GM23338 (cell line): ENCODE measurements at regions not wholly inside any gene's neighbourhood (a gene's known extent, or its start where the extent isn't known, plus 50 kb on each side); places are given as distances from the start of the nearest gene placed in this dataset.

ENCODE experiments used
- CREB1 ChIP-seq: fragments of 250-450 bp; sonication (Bioruptor Pico); IDR thresholded peaks from 2 replicates; pipeline ENCODE4 v1.5.0; 2020; ENCODE audit warnings: low read depth, mild to moderate bottlenecking, moderate library complexity
- CTCF ChIP-seq, 2 experiments: fragments of 200-600 bp in 1 of 2; sonication (generic) in 1 of 2; conservative IDR thresholded peaks; 2 replicates each; pipeline versions ENCODE4 v1.5.1 to v1.6.1; 2016 to 2017; ENCODE audit warnings: antibody characterized with exemption in 2 of 2, low read depth in 2 of 2, mild to moderate bottlenecking in 2 of 2, moderate library complexity in 1 of 2
- ETS1 ChIP-seq: IDR thresholded peaks from 2 replicates; pipeline ENCODE4 v1.6.1; 2016; ENCODE audit warnings: antibody characterized with exemption
- EZH2 ChIP-seq: fragments of 200-600 bp; sonication (generic); IDR thresholded peaks from one replicate; pipeline ENCODE4 v1.8.0; 2017; ENCODE audit warnings: antibody characterized with exemption, mild to moderate bottlenecking, low read depth; ENCODE audit not compliant: unreplicated experiment
- EZH2phosphoT487 ChIP-seq: fragments of 200-600 bp; sonication (generic); IDR thresholded peaks from one replicate; pipeline ENCODE4 v1.8.1; 2018; ENCODE audit warnings: antibody characterized with exemption; ENCODE audit not compliant: unreplicated experiment
- JUNB ChIP-seq: IDR thresholded peaks from one replicate; pipeline ENCODE4 v1.6.1; 2016; ENCODE audit warnings: antibody characterized with exemption; ENCODE audit not compliant: unreplicated experiment
- POLR2AphosphoS5 ChIP-seq: IDR thresholded peaks from 2 replicates; pipeline ENCODE4 v1.6.1; 2016; ENCODE audit warnings: antibody characterized with exemption, low read depth
- REST ChIP-seq: IDR thresholded peaks from one replicate; pipeline ENCODE4 v1.6.1; 2018; ENCODE audit warnings: antibody characterized with exemption; ENCODE audit not compliant: unreplicated experiment
- STAT1 ChIP-seq: IDR thresholded peaks from one replicate; pipeline ENCODE4 v1.6.1; 2016; ENCODE audit warnings: antibody characterized with exemption; ENCODE audit not compliant: unreplicated experiment
- ZNF331 ChIP-seq: fragments of 250-450 bp; sonication (Bioruptor Pico); IDR thresholded peaks from 2 replicates; pipeline ENCODE4 v1.5.0; 2020; ENCODE audit warnings: low read depth, mild to moderate bottlenecking, moderate library complexity

- no peak for TF ChIP-seq REST
- TF ChIP-seq CTCF (conservative IDR thresholded peaks at IDR 0.05; ENCODE audit: low read depth in 2 of 2), result no peak
- TF ChIP-seq CREB1 (CRISPR knock-in tag), result no peak
- no peak for TF ChIP-seq EZH2
- TF ChIP-seq EZH2phosphoT487, result no peak
- TF ChIP-seq POLR2AphosphoS5, result no peak
- no peak for TF ChIP-seq JUNB
- no peak for TF ChIP-seq ETS1
- no peak for TF ChIP-seq ZNF331
- no peak for TF ChIP-seq STAT1
Observed at GRCh38 chr13:33411312-33411711, 125.8 kb upstream of the STARD13 start.
